ENCODE measurements at regions not wholly inside any gene's neighbourhood (a gene's known extent, or its start where the extent isn't known, plus 50 kb on each side); places are given as distances from the start of the nearest gene placed in this dataset.
A peak's percentile ranks its signal among the peaks of the same experiment; 100 is the strongest.
"Not testable (repeated sequence)": the region's sequence is repeated elsewhere in the genome, so short reads cannot be mapped to it uniquely, and the experiment has no call there.

DNA sequence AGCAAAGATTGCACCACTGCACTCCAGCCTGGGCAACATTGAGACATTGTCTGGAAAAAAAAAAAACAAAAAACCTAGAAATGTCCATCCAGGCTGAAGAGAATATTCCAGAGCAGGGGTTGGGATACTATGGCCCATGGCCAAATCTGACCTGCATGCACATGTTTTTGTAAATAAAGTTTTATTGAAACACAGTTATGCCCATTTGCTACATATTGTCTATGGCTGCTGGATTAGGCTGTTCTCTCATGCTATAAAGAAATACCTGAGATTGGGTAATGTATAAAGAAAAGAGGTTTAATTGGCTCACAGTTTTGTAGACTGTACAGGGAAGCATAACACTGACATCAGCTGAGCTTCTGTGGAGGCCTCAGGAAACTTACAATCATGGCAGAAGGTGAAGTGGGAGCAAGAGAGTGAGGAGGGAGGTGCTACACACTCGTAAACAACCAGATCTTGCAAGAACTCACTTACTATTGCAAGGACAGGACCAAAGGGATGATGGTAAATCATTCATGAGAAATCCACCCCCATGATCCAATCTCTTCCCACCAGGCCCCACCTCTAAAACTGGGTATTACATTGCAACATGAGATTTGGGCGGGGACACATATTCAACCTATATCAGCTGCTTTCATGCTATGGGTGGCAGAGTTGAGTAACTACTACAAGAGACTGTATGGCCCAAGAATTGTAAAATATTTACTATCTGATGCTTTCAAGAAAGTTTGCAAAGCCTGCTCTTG is 137.8 kb upstream of the ROPN1B start:
- not testable (repeated sequence) for DNase-seq

DNA sequence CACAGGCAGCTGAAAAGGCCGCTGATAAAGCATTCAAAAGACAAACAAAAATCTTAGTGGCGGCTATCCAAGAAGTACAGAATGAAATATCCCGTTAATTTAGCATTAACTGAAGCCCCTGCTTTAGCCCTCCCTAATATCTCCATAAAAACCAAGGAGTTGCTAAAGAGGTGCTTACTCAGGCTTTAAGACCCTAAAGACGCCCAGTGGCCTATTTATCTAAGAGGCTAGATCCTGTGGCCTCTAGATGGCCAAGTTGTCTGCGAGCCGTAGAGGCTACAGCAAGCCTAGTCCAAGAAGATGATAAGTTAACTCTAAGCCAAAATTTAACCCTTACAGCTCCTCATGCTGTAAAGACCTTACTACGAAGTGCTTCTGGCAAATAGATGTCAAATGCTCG is 133.4 kb upstream of the ROPN1B start:
- not testable (repeated sequence) for DNase-seq

DNA sequence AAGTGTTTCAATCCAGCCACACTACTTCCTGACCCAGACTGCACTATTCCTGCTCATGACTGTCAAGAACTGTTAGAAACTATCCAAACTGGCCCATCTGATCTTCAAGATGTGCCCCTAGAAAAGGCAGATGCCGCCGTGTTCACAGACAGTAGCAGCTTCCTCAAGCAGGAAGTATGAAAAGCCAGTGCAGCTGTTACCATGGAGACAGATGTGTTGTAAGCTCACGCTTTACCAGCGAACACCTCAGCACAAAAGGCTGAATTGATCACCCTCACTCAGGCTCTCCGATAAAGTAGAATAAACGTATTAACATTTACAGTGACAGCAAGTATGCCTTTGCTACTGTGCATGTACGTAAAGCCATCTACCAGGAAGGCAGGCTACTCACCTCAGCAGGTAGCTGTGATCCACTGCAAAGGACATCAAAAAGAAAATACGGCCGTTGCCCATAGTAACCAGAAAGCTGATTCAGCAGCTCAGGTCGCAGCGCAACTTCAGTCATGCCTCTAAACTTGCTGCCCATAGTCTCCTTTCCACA is 132.9 kb upstream of the ROPN1B start:
- DNase-seq = peak; percentile 78

DNA sequence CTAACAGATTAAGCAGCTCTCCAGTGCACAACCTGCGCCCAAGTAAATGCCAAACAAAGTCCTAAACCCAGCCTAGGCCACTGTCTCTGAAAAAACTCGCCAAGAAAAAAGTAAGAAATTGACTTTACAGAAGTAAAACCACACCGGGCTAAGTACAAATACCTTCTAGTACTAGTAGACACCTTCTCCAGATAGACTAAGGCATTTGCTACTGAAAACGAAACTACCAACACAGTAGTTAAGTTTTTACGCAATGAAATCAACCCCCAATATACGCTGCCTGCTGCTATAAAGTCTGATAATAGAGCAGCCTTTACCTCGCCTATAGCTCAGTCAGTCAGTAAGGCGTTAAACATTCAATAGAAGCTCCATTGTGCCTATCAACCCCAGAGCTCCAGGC is 132.2 kb upstream of the ROPN1B start:
- DNase-seq = not testable (repeated sequence)

DNA sequence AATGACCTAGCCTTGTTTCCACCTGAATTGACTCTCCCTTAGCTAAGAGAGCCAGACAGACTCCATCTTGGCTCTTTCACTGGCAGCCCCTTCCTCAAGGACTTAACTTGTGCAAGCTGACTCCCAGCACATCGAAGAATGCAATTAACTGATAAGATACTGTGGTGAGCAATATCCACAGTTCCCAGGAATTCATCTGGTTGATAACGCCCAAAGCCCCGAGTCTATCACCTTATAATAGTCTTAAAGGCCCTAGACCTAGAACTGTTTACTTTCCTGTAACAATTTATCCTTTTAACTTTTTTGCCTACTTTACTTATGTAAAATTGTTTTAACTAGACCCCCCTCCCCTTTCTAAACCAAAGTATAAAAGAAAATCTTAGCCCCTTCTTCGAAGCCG is 130.1 kb upstream of the ROPN1B start:
- DNase-seq = not testable (repeated sequence)

DNA sequence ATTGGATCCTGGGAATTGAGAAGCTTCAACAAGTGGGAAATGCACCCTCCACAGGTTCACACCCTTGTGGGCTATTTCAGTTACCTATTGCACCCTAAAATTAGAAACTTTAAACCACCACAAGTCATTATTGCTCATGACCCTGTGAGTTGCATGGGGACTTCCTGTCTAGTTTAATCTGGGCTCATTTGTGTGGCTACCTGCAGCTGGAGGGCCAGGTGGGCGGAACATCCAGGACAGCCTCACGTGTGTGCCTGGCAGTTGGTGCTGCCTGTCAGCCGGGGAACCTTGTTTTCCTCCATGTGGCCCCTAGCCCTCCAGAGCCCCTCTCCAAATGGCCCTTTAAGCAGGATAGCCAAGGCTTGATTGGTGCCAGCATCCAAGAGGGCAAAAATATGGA is 128.5 kb upstream of the ROPN1B start:
- DNase-seq = not testable (repeated sequence)

DNA sequence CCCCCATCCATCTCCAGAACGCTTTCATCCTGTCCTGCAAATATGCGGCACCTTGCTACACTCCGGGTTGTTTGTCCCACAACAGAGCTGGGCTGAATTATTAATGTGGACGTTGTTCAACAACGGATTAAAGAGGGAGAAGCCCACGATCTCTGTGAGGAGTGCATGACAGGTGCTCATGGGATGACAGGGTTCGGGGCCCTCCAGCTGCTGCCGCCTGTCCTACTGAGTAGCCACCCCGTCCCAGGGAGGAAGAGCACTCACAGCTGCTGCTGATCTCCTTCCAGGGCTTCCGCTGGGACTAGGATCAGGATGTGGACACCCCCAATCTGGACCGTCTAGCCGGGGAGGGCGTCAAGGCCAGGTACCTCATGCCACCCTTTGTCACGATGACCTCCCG is 121.0 kb upstream of the ROPN1B start:
- not testable (repeated sequence) for DNase-seq

DNA sequence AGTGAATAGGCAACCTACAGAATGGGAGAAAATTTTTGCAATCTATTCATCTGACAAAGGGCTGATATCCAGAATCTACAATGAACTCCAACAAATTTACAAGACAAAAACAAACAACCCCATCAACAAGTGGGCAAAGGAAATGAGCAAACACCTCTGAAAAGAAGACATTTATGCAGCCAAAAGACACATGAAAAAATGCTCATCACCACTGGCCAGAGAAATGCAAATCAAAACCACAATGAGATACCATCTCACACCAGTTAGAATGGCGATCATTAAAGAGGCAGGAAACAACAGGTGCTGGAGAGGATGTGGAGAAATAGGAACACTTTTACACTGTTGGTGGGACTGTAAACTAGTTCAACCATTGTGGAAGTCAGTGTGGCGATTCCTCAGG is 114.0 kb upstream of the ROPN1B start:
- DNase-seq = not testable (repeated sequence)

DNA sequence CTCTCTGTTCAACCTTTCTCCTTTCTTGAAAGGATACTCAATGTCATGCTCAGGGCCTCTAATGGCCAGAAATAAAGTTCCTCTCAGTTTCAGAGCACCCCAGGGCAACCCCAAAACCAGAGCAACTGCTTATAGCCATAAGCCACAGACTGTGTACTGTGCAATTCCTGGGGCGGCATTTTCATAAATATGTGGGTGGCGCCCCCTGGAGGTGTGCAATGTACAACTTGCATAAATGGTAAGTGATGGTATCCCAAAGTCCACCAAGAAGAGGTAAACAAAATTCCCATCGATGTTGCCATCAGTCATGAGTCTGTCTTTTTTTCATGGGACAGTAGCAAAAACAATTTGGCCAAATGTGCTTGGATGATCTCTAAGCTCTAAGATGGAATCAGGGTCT is 108.4 kb upstream of the ROPN1B start:
- not testable (repeated sequence) for DNase-seq

DNA sequence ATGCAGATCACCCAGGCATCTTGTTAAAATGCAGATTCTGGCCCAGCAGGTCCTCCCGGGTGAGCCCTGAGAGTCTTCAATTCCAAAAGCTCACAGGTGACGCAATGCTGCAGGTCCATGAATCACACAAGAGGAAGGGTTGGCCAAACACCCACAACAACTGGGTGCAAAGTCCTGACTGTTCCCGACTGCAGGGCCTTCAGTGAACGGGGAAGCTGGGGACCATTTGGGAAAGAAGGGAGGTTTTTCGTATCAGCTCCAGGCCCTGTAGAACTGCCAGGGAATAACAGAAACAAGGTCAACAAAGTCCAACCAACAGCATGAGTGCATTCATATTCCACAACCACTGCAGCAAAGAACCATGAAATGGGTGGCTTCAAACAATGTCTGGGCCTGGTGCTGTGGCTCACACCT is 106.1 kb upstream of the ROPN1B start:
- DNase-seq = not testable (repeated sequence)

DNA sequence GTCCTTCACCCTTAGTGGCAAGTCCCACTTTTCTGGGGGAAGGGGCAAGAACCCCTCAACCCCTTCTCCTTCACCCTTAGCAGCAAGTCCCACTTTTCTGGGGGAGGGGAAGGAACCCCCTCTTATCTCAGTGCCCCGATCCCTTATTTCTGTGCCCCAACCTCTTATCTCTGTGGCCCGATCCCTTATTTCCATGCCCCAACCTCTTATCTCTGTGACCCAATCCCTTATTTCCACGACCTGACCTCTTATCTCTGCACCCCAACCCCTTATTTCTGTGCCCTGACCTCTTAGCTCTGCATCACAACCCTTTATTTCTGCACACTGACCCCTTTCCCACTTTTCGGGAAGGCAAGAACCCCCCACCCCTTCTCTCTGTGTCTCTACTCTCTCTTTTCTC is 104.4 kb upstream of the ROPN1B start:
- not testable (repeated sequence) for DNase-seq

DNA sequence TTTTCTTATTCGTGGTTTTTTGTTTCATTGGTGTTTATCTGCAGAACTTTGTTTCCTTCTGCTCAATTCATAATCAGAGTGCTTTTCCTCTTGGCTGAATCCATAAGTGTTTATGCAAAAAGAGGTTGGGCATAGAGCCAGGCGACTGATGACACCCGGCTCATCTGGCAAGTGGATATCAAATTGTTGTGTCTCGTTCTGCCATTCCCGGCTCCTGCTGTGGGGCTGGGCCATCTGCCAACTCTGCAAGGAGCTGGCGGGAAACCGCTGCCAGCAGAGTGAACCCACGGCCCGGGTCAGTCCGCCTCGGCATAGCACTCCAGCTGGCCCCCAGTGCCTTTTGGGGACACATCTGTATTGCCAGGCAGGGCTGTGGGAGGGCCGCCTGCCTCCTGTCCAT is 83.0 kb upstream of the ROPN1B start:
- DNase-seq = not testable (repeated sequence)

DNA sequence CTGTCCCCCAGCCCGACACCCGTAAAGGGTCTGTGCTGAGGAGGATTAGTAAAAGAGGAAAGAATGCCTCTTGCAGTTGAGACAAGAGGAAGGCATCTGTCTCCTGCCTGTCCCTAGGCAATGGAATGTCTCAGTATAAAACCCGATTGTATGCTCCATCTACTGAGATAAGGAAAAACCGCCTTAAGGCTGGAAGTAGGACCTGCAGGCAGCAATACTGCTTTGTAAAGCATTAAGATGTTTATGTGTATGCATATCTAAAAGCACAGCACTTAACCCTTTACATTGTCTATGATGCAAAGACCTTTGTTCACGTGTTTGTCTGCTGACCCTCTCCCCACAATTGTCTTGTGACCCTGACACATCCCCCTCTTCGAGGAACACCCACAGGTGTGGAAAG is 69.8 kb upstream of the ROPN1B start:
- DNase-seq = not testable (repeated sequence)

DNA sequence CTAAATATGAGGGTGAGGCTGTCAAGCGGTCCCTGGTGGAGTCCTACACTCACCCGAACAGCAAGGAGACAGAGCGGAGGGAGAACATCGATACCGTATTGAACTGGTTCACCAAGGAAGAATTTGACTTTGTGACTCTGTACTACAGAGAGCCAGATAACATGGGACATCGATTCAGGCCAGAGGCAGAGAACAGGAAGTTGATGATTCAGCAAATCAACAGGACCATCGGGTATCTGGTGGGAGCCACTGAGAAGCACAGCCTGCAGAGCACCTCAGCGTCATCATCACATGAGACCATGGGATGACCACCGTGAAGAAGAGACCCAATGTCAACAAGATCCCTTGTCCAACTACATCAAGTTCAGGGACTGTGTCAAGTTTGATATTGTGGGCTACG is 67.5 kb upstream of the ROPN1B start:
- not testable (repeated sequence) for DNase-seq

DNA sequence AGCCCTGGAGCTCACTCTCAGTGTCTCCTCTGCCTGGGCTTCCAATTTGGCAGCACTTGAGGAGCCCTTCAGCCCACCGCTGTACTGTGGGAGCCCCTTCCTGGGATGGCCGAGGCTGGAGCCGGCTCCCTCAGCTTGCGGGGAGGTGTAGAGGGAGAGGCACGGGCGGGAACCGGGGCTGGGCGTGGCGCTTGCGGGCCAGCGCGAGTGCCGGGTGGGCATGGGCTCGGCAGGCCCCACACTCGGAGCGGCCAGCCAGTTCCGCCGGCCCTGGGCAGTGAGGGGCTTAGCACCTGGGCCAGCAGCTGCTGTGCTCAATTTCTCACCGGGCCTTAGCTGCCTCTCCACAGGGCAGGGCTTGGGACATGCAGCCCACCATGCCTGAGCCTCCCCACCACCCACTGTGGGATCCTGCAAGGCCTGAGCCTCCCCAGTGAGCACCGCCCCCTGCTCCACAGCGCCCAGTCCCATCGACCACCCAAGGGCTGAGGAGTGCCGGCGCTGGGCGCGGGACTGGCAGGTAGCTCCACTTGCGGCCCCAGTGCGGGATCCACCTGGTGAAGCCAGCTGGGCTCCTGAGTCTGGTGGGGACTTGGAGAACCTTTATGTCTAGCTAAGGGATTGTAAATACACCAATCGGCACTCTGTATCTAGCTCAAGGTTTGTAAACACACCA is 65.1 kb upstream of the ROPN1B start:
- DNase-seq = not testable (repeated sequence)

DNA sequence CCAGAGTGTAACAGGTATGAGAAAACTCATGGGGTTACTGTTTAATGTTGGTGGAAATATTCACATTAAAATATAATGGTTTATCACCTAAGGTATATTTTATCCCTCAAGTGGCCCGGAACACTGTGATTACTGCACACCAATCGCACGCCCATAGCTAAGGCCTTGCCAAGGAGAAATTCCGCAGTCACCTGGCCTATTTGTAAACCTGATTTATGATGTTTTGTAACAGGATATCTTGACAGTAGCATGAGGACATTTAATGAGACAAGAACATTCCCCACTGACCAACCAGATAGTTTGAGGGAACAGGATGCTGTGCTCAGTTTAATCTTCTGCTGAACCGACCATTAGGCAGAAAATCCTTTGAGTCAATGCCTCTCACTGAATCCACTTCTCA is 61.7 kb upstream of the ROPN1B start:
- not testable (repeated sequence) for DNase-seq

DNA sequence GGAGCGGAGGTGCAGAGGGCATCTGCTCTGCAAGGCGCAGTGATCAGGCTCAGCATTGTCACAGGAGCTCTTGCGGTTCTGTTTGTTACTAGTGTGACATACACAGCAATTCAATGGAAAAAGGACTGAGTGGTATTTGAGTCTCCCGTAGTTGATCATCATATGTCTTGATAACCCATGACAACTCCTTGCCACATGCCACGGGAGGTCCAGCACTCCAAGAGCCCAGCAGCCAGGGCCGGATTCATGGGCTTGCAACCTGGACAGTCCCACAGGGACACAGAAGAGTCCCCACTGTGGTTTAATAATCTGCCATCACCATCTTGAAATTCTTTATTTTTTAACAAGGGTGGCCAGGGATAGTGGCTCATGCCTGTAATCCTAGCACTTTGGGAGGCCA is 58.1 kb upstream of the ROPN1B start:
- not testable (repeated sequence) for DNase-seq

DNA sequence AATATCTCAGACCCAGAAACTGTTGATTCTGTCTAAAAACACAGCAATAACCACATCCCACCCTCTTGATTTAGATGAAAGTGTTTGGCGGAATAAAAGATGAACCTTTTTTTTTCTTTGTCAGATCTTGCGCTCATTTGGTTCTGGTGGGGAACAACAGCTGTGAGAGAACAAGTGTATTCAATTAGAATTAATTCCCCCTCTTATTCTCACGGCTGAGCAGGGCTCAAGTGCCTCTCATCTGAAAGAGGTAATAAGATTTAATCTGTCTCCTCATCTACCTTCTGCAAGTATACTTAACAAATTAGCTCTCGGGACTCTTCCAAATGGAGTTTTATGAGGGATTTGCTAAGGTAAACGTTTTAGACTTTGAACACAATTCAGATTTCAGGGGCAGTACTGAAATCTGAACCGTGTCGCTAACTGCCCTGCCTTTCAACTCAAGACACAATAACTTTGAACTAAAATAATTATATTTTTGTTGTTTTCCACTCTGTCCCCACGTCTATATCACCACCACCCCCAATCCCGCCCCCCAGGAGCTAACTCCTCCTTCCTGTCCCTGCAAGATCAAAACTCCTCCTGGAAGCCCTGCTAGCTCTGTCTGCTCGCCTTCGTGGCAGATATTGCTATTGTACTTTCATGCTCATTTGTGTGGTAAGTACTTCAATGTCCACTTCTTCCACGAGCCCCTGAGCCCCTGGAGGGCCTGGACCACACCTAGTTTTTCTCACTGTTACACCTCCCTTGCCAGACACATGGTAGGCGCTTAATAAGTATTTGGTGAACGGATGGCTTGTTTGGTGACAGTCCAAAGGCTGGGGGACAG is 54.2 kb upstream of the ROPN1B start:
- DNase-seq = not testable (repeated sequence)

DNA sequence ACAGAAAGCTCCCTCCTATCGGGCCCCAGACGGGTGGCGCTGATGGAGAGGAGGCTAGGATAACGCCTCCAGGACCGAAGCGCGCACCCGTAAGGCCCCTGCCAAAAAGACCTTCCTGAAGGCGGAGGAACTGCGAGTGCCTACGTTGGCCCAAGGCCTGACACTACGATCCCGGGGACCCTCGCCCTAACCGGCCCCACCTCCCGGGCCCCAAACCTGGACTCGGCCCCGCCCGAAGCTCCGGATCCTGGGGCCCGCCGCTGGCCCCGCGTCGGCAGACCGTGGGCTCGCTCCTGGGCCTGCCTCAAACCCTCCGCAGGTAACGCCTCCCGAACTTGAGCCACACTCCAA is 53.6 kb upstream of the ROPN1B start:
- not testable (repeated sequence) for DNase-seq

DNA sequence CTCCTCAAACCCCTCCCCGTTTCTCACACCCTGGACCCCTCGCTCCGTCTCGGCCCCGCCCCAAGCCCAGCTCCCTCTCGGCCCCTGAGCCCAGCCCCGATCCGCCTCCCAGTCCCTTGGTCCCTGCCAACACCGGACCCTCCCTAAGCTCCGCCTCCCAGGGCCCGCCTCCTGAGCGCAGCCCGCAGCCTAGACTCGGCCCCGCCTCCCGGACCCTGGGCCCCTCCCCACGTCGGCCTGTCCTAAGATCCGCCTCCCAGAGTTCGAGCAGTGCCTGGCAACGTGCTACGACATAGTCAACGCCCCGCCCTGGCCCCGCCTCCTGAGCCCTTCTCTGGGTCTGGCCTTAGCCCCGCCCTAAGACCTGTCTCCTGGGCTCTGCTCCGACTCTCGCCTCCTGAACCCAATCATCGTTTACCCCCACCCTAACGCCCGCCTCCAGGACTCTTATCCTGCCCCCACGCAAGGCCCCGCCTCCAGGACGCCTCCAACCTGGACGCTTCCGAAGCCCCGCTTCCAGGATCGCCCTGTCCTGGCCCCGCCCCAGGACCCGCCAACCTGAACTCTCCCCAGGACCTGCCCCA is 53.1 kb upstream of the ROPN1B start:
- DNase-seq = peak; percentile 100

DNA sequence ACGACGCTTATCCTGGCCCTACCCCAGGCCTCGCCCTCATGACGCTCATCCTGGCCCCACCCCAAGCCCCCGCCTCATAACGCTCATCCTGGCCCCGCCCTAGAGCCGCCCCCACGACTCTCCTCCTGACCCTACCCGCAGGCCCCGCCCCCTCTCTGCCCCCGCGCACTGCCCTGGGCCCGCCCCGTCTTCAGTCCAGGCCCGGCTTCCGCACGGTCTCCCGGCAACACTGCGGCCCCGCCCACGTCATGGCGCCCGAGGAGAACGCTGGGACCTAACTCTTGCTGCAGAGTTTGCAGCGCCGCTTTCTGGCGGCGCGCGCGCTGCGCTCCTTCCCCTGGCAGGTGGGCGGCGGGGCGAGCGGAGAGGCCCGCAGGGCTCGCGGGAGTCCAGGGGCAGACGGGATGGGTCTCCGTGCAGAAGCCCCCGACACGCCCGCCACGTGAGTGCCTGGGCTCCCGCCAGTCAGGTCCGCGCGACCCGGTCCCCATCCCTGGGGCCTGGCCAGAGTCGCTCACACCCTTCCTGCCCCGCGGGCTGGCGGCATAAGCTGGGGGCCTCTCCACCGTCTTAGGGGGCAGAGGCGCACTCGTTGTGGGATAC is 52.5 kb upstream of the ROPN1B start:
- peak; percentile 98 for DNase-seq

DNA sequence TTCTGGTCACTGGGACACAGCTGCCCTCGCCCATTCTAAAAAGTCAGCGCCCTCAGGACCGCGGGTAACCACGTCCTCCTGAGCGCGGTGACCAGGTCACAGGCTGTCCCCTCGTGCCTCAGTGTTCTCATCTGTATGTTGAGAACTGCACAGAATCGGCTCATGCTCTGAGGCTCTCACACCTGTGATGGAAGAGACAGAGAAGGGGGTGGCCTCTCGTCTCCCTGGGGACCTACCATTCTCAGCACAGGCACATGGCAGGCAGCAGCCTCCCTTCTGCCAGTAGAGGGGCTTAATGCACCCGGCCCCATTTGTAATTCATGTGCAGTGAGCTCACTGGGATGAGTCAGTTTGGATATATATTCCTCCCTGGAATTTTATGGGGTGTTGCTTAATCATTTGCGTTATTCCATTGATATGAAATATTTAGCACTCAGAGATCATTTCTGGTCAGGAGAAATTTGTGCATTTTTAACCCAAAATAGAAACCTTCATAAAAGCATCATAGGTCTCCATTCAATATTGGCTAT is 51.9 kb upstream of the ROPN1B start:
- DNase-seq = peak; percentile 66

All from activated effector memory CD4-positive, alpha-beta T cell treated with anti-CD3 and anti-CD28 coated beads, Interleukin-2, amount 50 U/mL, for 16 hours (primary cell).